ENCODE measurements at regions not wholly inside any gene's neighbourhood (a gene's known extent, or its start where the extent isn't known, plus 50 kb on each side); places are given as distances from the start of the nearest gene placed in this dataset.
"Not testable (repeated sequence)": the region's sequence is repeated elsewhere in the genome, so short reads cannot be mapped to it uniquely, and the experiment has no call there.

- DNase-seq (ENCODE audit: low read depth, low spot score) = no peak
Measured at GRCh38 chrX:115357326-115358120, 68.0 kb downstream of the LUZP4 start.

GRCh38 chrX:115359508-115359907, 70.0 kb downstream of the LUZP4 start:
- DNase-seq (ENCODE audit: low read depth, low spot score) = not testable (repeated sequence)

- DNase-seq (ENCODE audit: low read depth, low spot score) = no peak
Measured at GRCh38 chrX:115360220-115360781, 70.8 kb downstream of the LUZP4 start.

GRCh38 chrX:115362334-115363095, 73.0 kb downstream of the LUZP4 start:
- no peak for DNase-seq (ENCODE audit: low read depth, low spot score)

- DNase-seq (ENCODE audit: low read depth, low spot score) = no peak
Measured at GRCh38 chrX:115363372-115363771, 73.9 kb downstream of the LUZP4 start.

- no peak for DNase-seq (ENCODE audit: low read depth, low spot score)
Measured at GRCh38 chrX:115363897-115364296, 74.4 kb downstream of the LUZP4 start.

GRCh38 chrX:115364670-115365069, 75.2 kb downstream of the LUZP4 start:
- DNase-seq (ENCODE audit: low read depth, low spot score) = no peak

GRCh38 chrX:115366535-115366934, 77.0 kb downstream of the LUZP4 start:
- no peak for DNase-seq (ENCODE audit: low read depth, low spot score)

GRCh38 chrX:115367455-115367854, 77.9 kb downstream of the LUZP4 start:
- DNase-seq (ENCODE audit: low read depth, low spot score) = peak; percentile 63

- peak; percentile 29 for DNase-seq (ENCODE audit: low read depth, low spot score)
Measured at GRCh38 chrX:115367951-115368350, 78.4 kb downstream of the LUZP4 start.

- no peak for DNase-seq (ENCODE audit: low read depth, low spot score)
Measured at GRCh38 chrX:115368876-115369275, 79.4 kb downstream of the LUZP4 start.

- DNase-seq (ENCODE audit: low read depth, low spot score) = peak; percentile 40
Measured at GRCh38 chrX:115372152-115372551, 82.6 kb downstream of the LUZP4 start.

GRCh38 chrX:115373308-115373707, 83.8 kb downstream of the LUZP4 start:
- no peak for DNase-seq (ENCODE audit: low read depth, low spot score)

- DNase-seq (ENCODE audit: low read depth, low spot score) = no peak
Measured at GRCh38 chrX:115378471-115378870, 89.0 kb downstream of the LUZP4 start.

- no peak for DNase-seq (ENCODE audit: low read depth, low spot score)
Measured at GRCh38 chrX:115387327-115387726, 97.8 kb downstream of the LUZP4 start.

GRCh38 chrX:115388879-115389278, 99.4 kb downstream of the LUZP4 start:
- no peak for DNase-seq (ENCODE audit: low read depth, low spot score)

- DNase-seq (ENCODE audit: low read depth, low spot score) = no peak
Measured at GRCh38 chrX:115390078-115390477, 100.6 kb downstream of the LUZP4 start.

- DNase-seq (ENCODE audit: low read depth, low spot score) = no peak
Measured at GRCh38 chrX:115392031-115392430, 102.5 kb downstream of the LUZP4 start.

- no peak for DNase-seq (ENCODE audit: low read depth, low spot score)
Measured at GRCh38 chrX:115392871-115393270, 103.4 kb downstream of the LUZP4 start.

GRCh38 chrX:115393271-115393670, 103.8 kb downstream of the LUZP4 start:
- DNase-seq (ENCODE audit: low read depth, low spot score) = no peak

GRCh38 chrX:115394806-115395205, 105.3 kb downstream of the LUZP4 start:
- not testable (repeated sequence) for DNase-seq (ENCODE audit: low read depth, low spot score)

GRCh38 chrX:115399306-115399705, 109.8 kb downstream of the LUZP4 start:
- no peak for DNase-seq (ENCODE audit: low read depth, low spot score)

Data from pulmonary artery endothelial cell (primary cell).